Esophagus muscularis mucosa (tissue), 4 donors: ENCODE measurements at regions not wholly inside any gene's neighbourhood (a gene's known extent, or its start where the extent isn't known, plus 50 kb on each side); places are given as distances from the start of the nearest gene placed in this dataset.

Experiments
- DNase-seq: peaks from one replicate; pipeline ENCODE4 v3.0.0-alpha.2; 2017; ENCODE audit errors: extremely low spot score
- H3K27ac ChIP-seq, 4 donors: fragments of 200-600 bp; sonication (generic); replicated peaks in 1 of 4; 1 replicate in 3 of 4; 2 replicates in 1 of 4; pipeline ENCODE4 v1.5.1; 2016 to 2019; ENCODE audit warnings: mild to moderate bottlenecking in 1 of 4
- H3K27me3 ChIP-seq, 4 donors: fragments of 200-600 bp; sonication (generic); one replicate each; pipeline versions ENCODE4 v1.5.1 to v1.6.0; 2016 to 2019
- H3K36me3 ChIP-seq, 4 donors: fragments of 200-600 bp; sonication (generic); one replicate each; pipeline ENCODE4 v1.5.1; 2016 to 2019
- H3K4me1 ChIP-seq, 4 donors: fragments of 200-600 bp; sonication (generic); one replicate each; pipeline ENCODE4 v1.5.1; 2016 to 2019
- H3K4me3 ChIP-seq, 4 donors: fragments of 200-600 bp; sonication (generic); 1 replicate in 2 of 4; 2 replicates in 2 of 4; pipeline ENCODE4 v1.5.1; 2016 to 2019; ENCODE audit warnings: mild to moderate bottlenecking in 4 of 4, moderate library complexity in 1 of 4
- H3K9me3 ChIP-seq, 4 donors: fragments of 200-600 bp; sonication (generic); 1 replicate in 3 of 4; 2 replicates in 1 of 4; pipeline ENCODE4 v1.5.1; 2016 to 2019
- CTCF ChIP-seq, 3 experiments: fragments of 200-600 bp in 2 of 3; fragments of 450-650 bp in 1 of 3; sonication (generic) in 2 of 3; IDR thresholded peaks; one replicate each; pipeline ENCODE4 v1.5.1; 2017 to 2019; ENCODE audit warnings: antibody characterized with exemption in 3 of 3, mild to moderate bottlenecking in 2 of 3, moderate library complexity in 1 of 3
- EP300 ChIP-seq: sonication (generic); formaldehyde crosslinking; IDR thresholded peaks from one replicate; pipeline ENCODE4 v1.6.1; 2017; ENCODE audit warnings: antibody characterized with exemption
- POLR2A ChIP-seq: fragments of 450-650 bp; IDR thresholded peaks from one replicate; pipeline ENCODE4 v1.6.1; 2017; ENCODE audit warnings: antibody characterized with exemption, moderate library complexity, mild to moderate bottlenecking, low read depth
- POLR2AphosphoS5 ChIP-seq, 2 donors: sonication (generic); formaldehyde crosslinking; IDR thresholded peaks; one replicate each; pipeline ENCODE4 v1.6.1; 2017; ENCODE audit warnings: antibody characterized with exemption in 2 of 2
- WGBS: methylation state at CpG from one replicate; pipeline ENCODE4 v1.1.5; 2018; 5-methylcytosine and 5-hydroxymethylcytosine counted together
- intact Hi-C: fragments of 100-400 bp; cut with DNase I; formaldehyde crosslinking; loops from one replicate; pipeline ENCODE4 v1.15.1; 2023

GRCh38 chr4:152236519-152237056 is 299.3 kb downstream of the FBXW7 start:
- Histone ChIP-seq H3K27me3 (no peaks in the 10 kb centered on the region), H3K27ac (no peak overlapping the region), H3K9me3 (no peaks in the 10 kb centered on the region), H3K4me1 (no peaks in the 10 kb centered on the region), H3K4me3 (no peak overlapping the region), H3K36me3 (no peaks in the 10 kb centered on the region)
- no peak for TF ChIP-seq POLR2AphosphoS5 (IDR thresholded peaks at IDR 0.05)
- TF ChIP-seq EP300, result no peak
- DNase-seq, result no peak
- intact Hi-C loops, result no loop called here
- 79% methylated on average over 3 of the region's 3 CpGs for WGBS

GRCh38 chr4:152235718-152236117 is 300.2 kb downstream of the FBXW7 start:
- intact Hi-C loops, result no loop called here
- Histone ChIP-seq H3K4me1 (no peaks in the 10 kb centered on the region), H3K27me3 (no peaks in the 10 kb centered on the region), H3K36me3 (no peaks in the 10 kb centered on the region), H3K27ac (no peak overlapping the region), H3K4me3 (no peak overlapping the region), H3K9me3 (no peaks in the 10 kb centered on the region)
- no peak for TF ChIP-seq EP300
- TF ChIP-seq POLR2AphosphoS5 (IDR thresholded peaks at IDR 0.05), result no peak
- TF ChIP-seq POLR2A, result no peak
- no peak for TF ChIP-seq CTCF (IDR thresholded peaks at IDR 0.05)
- 87% methylated on average over 3 of the region's 3 CpGs for WGBS
- DNase-seq, result peak; percentile 10

- no peak overlapping the region for H3K4me3 ChIP-seq
- H3K4me1 ChIP-seq, result no peaks in the 10 kb centered on the region
- TF ChIP-seq POLR2AphosphoS5 (IDR thresholded peaks at IDR 0.05) (no peak), POLR2A (no peak), CTCF (IDR thresholded peaks at IDR 0.05) (no peak)
- intact Hi-C loops, result no loop called here
- DNase-seq, result peak; percentile 66
- no peak overlapping the region for H3K27ac ChIP-seq
- WGBS, result 91% methylated on average over 3 of the region's 3 CpGs
- H3K36me3 ChIP-seq, result no peaks in the 10 kb centered on the region
- H3K9me3 ChIP-seq, result no peaks in the 10 kb centered on the region
- no peaks in the 10 kb centered on the region for H3K27me3 ChIP-seq
Observed at GRCh38 chr4:152234571-152234970, 301.3 kb downstream of the FBXW7 start.

DNA sequence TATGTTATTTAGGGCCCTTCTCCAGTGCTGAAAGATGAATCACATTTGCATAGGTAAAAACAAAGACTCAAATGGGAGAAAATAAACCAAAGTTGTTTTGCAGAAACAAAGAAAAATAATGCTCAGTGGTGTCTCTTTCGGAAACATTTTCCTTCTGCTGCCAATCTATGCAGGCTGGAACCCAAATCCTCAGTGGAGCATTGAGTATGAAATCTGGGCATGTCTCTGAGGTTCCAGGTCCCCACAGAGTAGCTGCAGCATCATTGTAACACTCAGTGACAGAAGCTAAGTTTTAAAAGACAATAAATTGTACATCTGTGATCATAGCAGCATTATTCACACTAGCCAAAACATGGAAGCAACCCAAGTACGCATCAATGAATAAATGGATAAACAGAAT is 303.6 kb downstream of the FBXW7 start:
- WGBS, result 74% methylated on average over 2 of the region's 2 CpGs
- DNase-seq, result peak; percentile 7
- no peaks in the 10 kb centered on the region for H3K4me1 ChIP-seq
- TF ChIP-seq POLR2A (no peak), CTCF (IDR thresholded peaks at IDR 0.05) (no peak), EP300 (no peak), POLR2AphosphoS5 (IDR thresholded peaks at IDR 0.05) (no peak)
- H3K27me3 ChIP-seq, result no peaks in the 10 kb centered on the region
- no peaks in the 10 kb centered on the region for H3K36me3 ChIP-seq
- H3K27ac ChIP-seq, result no peak overlapping the region
- H3K9me3 ChIP-seq, result no peaks in the 10 kb centered on the region
- intact Hi-C loops, result no loop called here
- H3K4me3 ChIP-seq, result no peak overlapping the region

- no peaks in the 10 kb centered on the region for H3K27me3 ChIP-seq
Observed at GRCh38 chr4:152229782-152230289, 306.1 kb downstream of the FBXW7 start.

More at GRCh38 chr4:152229782-152230289, 306.1 kb downstream of the FBXW7 start:
- Histone ChIP-seq H3K4me1 (no peaks in the 10 kb centered on the region), H3K36me3 (no peaks in the 10 kb centered on the region), H3K27ac (no peak overlapping the region), H3K4me3 (no peak overlapping the region), H3K9me3 (no peaks in the 10 kb centered on the region)
- WGBS, result 90% methylated on average over 6 of the region's 6 CpGs
- intact Hi-C loops, result no loop called here
- TF ChIP-seq POLR2AphosphoS5 (IDR thresholded peaks at IDR 0.05) (no peak), POLR2A (no peak), EP300 (no peak), CTCF (IDR thresholded peaks at IDR 0.05) (no peak)
- DNase-seq, result peak; percentile 60
